HG03432 (cell line): ENCODE measurements at regions not wholly inside any gene's neighbourhood (a gene's known extent, or its start where the extent isn't known, plus 50 kb on each side); places are given as distances from the start of the nearest gene placed in this dataset.
"Not testable (repeated sequence)": the region's sequence is repeated elsewhere in the genome, so short reads cannot be mapped to it uniquely, and the experiment has no call there.

Source experiments
- ATAC-seq: cut with Tn5 transposase; IDR thresholded peaks from one replicate; pipeline ENCODE4 v1.9.1; 2021; ENCODE audit warnings: mild to moderate bottlenecking, moderate library complexity; ENCODE audit not compliant: unreplicated experiment

DNA sequence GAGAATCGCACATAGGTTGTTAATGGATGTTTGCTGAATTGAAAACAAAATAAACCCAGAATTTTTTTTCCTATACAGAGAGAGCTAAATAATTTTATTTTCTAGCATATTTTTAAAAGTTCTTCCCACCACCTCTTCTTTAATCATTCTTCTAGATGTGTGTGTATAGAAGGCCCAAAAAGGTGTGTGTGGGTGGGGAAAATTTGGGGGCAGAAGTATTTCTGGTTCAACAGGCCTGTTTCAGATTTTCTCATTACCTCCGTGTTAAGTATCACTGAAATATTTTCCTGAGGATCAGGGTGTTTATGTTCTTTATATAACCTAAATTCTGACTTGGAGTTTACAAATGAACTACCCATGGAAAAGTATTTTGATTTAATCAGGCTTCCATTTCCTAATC is 144.2 kb upstream of the ZNF804B start:
- ATAC-seq = no peak

DNA sequence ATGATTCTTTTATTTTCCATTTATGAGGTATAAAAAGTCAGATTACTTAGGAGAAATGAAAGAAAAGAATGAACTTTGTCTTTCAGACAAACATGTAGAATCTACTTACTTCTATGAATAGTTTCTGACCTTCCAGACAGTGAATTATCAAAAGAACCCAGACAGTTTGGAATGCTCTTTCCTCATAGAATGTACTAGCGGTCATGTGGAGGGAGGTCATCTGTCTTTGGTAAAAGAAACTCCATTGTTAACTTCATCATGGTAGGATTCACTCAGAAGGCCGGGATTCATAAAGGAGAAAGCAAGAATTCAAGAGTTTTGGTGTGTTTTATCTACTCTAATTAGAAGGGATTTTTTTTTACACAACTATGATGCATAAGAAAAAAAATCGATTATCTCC is 144.8 kb upstream of the ZNF804B start:
- no peak for ATAC-seq

DNA sequence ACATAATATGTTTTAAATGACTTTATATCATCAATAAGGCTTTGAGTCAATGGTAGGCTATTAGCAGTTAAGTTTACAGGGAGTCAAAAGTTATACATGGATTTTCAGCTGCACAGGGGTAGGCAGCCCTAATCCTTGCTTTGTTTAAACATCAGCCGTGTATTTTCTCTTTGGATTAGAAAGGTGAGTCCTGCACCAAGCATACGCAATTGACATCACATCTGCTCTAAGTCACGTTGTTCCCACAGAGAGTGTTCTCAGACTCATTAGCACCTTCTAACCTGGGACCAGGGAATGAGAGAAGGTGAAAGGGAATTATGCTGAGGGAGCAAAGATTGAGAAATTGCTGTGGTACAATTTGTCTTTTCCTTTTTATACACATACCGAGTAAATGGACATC is 148.6 kb upstream of the ZNF804B start:
- ATAC-seq = no peak

DNA sequence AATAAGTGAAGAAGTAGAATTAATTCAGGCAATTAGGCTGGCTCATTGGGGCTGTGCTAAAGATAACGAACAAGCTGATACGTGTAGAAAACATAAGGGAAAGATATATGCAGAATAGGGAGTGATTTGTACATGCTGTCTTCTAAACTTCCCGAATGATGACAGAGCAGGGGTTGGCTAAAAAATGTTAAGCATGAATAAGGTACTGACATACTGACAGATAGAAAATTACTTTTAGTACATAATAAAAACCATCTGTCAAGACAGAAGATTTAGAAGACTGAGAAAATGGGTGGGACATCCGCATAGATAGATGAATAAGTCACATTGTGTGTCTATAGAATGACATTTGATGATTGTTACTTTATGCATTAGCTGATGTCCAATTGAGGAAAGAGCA is 158.8 kb upstream of the ZNF804B start:
- no peak for ATAC-seq

DNA sequence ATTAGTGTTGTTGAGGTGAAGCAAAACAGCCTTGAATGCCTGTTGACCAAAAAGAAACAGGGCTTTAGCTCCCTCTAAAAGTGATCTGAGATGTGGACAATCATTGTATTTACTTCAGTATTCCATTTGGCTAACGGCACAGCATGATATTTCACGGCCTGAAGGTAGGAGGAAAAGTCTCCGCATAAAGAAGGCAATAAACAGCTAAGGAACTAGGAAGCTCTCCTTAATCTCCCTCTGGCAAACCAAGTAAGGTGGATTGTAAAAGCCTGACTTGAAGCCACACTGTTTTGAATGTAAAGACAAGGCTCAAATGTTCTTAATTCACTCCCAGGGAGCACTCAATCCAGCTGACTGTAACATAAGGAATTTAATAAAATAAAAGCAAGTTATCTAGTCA is 160.0 kb upstream of the ZNF804B start:
- no peak for ATAC-seq

DNA sequence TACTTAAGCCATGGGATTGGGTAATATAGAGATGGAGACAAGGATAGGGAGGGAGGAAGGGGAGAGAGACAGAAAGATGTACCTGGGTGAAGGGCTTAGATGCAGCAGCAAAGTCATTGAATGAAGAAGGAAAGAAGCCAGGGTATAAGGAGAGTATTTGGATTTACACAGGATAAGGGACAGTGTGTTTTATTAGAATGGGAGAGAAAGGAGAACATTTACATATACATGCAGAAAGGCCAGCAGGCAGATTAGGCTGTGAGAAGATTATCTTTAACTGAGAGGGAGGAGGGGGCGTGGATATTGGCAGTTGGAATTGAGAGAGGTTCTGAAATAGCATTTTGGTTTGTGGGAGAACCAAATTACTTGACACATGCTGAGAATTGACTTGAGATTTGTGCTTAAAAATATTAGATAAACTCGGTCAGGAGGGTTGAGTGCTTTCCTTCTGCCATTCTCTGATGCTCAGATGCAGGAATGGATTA is 161.5 kb upstream of the ZNF804B start:
- no peak for ATAC-seq

DNA sequence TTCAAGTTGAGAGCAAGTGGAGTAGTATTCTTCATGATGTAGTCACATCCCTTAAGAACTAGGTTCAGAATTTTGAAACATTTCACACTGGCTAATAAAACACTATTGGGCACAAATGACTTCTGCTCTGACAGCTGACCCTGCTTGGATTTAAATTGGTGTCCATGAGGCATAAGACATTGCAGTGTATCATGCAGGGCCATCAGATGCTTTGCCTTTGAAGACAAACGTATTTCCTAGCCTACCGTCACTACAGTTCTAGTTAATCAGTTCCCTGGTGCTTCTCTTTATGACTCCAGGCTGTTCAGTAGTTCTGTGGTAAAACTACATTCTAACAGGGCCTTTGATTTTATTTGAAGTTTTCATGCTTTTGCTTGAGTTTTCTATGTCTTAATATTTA is 168.5 kb upstream of the ZNF804B start:
- ATAC-seq = no peak

DNA sequence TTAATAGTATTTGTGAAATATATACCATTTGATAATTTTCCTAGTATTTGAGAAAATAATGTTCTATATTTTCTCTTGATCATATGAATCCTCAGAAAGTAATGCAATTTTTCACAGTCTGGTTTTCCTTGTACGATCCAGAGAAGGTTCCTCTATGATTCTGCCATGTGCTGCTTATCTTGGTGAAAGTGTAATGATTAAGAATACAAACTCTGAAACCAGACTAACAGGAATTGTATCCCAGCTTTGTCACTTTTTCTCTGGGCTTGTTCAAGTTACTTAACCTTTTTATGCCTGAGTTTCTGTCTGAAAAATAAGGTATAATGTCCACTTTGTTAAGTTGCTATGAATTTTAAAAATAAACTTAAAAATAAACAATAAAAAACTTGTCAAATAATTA is 169.6 kb upstream of the ZNF804B start:
- ATAC-seq = no peak

DNA sequence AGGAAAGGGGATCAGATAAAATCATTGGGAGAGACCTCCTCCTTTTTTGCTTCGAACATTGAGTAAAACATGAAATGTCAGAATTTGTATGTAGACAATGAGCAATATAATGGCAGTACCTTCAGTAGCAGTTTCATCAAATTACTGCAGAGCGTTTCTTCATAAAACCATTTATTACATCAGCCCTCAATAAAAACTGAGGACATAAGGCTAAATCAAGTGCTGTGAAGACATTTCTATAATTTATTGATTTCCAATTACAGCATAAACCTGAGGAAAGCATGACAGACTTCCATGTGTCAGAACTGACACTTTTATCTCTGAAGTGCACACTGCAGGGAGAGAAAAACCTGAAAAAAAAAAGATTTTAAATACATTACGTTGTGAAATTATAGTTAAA is 172.6 kb upstream of the ZNF804B start:
- ATAC-seq = no peak

DNA sequence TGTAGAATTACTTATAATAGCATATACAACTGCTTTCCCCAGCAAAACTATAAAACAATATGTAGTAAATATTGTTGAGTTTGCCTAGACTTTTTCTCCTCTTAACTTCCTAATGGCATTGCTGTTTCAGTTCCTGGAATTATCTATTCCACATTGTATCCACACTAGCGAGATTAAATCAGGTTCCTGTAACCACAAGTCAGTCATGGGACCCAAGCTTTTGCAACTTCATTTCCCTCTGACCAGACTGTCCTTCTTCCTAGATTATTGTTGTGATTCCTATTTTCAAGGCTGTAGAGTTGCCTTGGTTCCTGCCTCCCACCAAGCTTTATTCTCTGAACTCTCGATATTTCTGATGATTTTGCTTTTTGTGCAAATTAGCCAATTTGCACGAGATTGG is 173.3 kb upstream of the ZNF804B start:
- no peak for ATAC-seq

DNA sequence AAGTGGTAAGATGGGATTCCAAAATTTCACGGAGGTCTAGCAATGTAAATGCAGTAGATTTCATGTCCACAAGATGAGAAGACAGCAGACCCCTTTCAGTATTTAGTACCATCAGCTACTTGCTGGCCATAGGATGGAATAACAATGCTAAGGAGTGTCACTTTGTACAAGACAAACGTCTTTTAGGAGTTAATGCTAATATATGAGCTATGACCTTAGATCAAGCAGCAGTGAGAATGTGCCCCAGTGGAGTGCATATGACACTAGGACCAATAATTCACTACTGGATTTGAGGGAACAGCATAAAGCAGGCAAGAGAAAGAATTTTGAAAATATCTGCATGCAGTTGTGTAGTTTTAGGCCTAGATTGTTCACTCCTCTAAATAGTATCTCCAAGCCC is 182.8 kb upstream of the ZNF804B start:
- ATAC-seq = no peak

DNA sequence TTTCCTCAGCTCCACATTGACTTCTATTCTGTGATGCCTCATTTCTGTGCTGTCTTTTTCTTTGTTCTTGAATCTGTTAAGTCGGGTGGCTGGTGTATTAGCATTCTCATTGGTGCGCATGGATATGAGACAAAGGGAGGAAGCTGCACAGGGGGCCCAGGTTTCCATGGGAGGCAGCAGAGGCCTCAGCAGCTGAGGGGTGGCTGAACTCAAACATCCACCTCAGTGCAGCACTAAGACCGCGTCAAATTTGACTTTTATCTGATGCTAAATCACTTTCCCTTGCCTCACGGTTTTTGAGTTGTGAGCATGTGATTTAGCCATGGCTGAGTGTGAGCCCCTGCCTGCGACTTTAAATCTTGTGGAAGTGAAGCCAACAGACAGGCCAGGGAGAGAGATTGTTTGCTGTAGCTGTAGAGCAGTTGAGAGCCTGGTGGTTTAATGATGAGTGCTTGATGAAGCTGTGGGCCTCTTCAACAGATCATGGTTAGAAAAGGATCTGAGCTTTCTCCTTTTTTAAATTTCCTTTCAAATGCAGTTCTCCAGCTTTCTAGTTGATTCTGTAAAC is 193.3 kb upstream of the ZNF804B start:
- ATAC-seq = no peak

DNA sequence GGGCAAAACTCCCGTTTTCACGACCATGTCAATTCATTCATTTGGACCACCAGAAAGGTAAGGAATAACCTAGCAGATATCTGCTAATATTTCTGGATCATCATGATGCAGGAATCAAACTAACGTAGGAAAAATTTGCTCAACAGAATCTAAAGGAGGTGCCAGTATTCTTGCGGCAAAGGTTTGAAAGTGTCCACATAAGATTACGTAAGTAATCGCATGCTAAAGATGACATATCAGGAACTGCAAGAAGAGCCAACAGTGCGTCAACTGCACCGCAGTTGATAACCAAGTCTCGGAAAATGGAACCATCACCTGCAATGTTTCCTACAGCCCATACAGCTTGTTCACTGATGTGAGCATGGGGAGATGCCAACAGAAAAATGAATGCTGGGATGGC is 194.1 kb upstream of the ZNF804B start:
- no peak for ATAC-seq

DNA sequence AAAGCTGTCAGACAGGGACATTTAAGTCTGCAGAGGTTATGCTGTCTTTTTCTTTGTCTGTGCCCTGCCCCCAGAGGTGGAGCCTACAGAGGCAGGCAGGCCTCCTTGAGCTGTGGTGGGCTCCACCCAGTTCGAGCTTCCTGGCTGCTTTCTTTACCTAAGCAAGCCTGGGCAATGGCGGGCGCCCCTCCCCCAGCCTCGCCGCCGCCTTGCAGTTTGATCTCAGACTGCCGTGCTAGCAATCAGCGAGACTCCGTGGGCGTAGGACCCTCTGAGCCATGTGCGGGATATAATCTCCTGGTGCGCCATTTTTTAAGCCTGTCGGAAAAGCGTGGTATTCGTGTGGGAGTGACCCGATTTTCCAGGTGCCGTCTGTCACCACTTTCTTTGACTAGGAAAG is 203.1 kb upstream of the ZNF804B start:
- not testable (repeated sequence) for ATAC-seq

DNA sequence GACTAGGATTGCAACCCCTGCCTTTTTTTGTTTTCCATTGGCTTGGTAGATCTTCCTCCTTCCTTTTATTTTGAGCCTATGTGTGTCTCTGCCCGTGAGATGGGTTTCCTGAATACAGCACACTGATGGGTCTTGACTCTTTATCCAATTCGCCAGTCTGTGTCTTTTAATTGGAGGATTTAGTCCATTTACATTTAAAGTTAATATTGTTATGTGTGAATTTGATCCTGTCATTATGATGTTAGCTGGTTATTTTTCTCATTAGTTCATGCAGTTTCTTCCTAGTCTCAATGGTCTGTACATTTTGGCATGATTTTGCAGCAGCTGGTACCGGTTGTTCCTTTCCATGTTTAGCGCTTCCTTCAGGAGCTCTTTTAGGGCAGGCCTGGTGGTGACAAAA is 204.7 kb upstream of the ZNF804B start:
- not testable (repeated sequence) for ATAC-seq

DNA sequence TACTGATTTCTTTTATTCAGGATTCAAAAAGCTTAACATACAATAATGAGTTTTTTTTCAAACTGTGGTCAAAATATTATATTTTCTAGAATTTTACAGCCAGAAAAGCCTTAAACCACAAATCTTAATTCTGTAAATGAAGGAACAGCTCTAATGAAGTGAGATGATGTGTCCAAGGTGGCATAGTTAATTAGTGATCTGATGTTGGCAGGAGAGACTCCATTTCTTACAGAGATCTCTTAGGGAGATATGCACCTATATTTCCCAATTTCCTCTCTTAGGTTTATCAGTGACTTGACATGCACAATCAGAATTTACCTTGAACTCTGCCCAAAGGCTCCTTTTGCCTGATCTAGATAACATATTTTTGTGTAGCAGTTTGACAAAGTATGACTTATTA is 211.1 kb upstream of the ZNF804B start:
- ATAC-seq = no peak

DNA sequence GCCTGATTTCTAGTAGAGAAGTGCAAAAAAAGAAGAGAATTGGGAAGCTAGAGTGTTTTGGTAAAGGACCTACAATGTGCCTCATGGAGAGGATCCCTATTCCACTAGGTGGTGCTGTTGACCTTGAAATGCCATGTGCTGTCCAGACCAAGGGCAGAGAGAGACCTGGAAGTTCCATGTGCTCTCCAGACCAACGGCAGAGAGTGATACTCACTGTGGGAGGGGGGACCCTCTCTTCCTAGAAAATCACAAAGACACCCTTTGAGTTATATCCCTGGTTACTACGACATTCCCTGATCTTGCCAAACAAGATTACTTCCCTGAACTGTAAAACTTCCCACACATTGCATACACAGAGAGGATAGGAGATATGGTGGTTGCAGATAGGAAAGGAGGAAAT is 212.7 kb upstream of the ZNF804B start:
- peak; percentile 81 for ATAC-seq

DNA sequence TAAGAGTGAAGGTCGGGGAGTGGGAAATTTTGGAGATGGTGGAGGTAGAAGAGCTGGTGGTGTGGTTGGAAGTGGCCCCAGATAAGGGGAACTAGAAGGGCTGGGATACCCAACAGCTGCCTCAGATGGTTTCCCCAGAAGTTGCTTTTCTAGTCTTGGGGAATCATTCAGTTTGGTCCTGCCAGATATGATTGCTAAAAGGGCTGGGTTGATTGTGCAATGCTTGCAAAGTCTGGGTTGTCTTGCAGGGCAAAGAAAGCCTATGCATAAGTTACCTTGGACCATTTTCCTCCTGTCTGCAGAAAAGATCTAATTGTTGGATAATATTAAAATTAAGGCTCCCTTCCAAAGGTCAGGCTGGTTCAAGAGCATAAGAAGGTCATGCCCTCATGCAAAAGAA is 213.8 kb upstream of the ZNF804B start:
- ATAC-seq = no peak

DNA sequence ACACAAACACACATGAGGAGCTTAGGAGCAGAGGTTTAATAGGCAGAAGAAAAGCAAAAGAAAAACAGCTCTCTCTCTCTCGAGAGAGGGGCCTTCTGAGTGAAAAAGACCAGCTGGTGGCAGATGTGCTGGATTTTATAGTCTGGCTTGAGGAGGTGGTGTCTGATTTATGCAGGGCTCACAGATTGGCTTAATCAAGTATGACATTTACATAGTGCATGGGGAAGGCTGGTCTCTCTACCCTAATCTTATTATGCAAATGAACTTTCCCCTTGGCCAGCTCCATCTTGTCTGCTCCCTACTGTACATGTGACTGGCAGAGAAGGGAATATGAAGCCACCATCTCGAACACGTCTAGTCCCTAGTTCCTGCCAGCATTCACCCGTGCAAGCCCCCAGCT is 219.5 kb upstream of the ZNF804B start:
- no peak for ATAC-seq

DNA sequence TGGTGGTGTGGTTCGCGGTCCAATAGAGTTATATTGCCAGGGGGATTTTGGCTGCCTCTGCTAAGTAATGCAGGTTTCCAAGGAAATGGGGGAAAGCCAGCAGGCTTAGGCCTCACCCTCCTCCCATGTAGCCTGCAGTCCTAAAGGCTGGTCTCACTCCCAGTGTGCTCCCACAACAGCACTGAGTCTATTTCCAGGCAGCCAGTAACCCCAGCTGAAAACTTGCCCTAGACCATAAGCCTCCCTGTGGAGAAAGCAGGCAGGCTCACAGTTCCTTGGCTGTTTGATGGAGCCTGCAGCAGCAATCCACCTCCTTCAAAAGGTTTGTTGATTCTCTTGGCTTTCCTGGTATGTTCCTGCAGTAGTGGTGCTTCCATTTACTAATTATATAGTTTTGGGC is 220.0 kb upstream of the ZNF804B start:
- no peak for ATAC-seq

DNA sequence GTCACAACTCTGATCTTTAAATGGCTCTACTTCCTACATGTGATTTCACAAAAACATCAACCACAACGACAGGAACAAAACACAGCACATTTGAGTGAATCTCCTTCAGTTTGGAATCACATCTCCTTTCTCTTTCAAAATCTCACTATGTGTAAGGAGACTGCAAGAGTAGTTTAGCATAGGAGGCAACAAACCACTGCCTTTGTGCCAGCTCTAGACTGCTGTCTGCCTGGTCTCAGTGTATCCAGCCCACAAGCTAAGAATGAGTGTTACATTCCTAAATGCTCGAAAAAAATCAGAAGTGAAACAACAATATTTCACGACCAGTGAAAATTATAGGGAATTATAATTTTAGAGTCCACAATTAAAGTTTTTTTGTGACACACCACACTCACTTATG is 217.0 kb upstream of the STEAP4 start:
- ATAC-seq = no peak

DNA sequence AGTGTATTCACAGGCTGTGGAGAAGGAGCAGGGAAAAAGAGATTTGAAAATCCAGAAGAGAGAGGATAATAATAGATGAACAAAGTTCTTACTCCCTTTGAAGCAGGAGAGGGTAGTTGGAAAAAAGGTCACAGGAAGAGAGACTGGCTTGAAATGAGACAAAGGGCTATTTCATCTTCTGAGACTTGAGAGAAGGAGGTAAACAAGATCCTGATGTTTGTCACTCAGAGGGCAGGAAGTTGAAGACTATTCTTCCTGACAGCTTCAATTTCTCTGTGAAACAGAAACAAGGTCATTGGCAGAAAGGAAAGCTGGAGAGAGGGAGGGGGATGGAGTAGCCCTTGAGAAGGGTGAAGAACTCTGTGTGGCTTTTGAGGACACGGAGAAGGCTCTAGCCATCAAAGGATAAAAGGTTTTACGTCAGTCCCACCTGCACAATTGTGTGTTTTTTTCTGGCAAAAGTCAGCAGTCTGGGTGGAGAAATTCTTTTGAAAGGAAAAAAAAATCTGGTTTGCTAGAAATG is 216.1 kb upstream of the STEAP4 start:
- ATAC-seq = no peak

DNA sequence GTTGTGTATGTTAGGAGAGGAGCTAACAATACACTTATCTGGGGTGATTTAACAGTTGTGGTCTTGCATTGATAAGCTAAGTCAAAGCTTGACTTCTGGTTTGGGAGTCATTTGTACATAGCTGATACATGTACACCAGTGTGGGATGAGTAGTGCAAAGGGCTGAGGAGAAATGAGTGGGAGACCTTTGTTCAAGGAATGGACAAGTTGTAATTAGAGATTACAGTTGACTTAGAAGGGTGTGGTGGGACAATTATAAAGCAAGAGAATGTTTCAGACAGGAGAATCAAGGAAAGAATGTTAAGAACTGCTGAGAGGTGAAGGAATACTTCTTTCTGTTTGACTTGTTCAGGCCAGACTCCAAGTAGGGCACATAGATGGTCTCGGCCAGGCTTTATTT is 209.7 kb upstream of the STEAP4 start:
- no peak for ATAC-seq
